ENCODE measurements at regions not wholly inside any gene's neighbourhood (a gene's known extent, or its start where the extent isn't known, plus 50 kb on each side); places are given as distances from the start of the nearest gene placed in this dataset.

- peaks cover 3 to 21% (median 12%) of the 10 kb centered on the region in 4 donors for H3K4me1 ChIP-seq (ENCODE audit: control insufficient read depth in 4 of 4, insufficient read depth in 4 of 4, low read length in 3 of 4)
- TF ChIP-seq ATF3 (IDR thresholded peaks at IDR 0.05), result no peak
- TF ChIP-seq YY1 (IDR thresholded peaks at IDR 0.05), result no peak
- no peak for TF ChIP-seq RAD21 (IDR thresholded peaks at IDR 0.05)
- no peak for TF ChIP-seq HNF4G (IDR thresholded peaks at IDR 0.05)
- TF ChIP-seq MAX (IDR thresholded peaks at IDR 0.05), result no peak
- TF ChIP-seq FOXA1 (IDR thresholded peaks at IDR 0.05), result no peak
- TF ChIP-seq EGR1 (IDR thresholded peaks at IDR 0.05; ENCODE audit: low read depth in 2 of 2), result no peak
- H3K27me3 ChIP-seq (ENCODE audit: control insufficient read depth in 4 of 4, insufficient read depth in 4 of 4, low read length in 3 of 4), result no peaks in the 10 kb centered on the region
- no peaks in the 10 kb centered on the region for H3K36me3 ChIP-seq (ENCODE audit: control insufficient read depth in 4 of 4, insufficient read depth in 3 of 4, low read depth in 1 of 4, low read length in 3 of 4)
- H3K9me3 ChIP-seq (ENCODE audit: control insufficient read depth in 4 of 4, low read length in 3 of 4), result no peaks in the 10 kb centered on the region
- H3K4me3 ChIP-seq (ENCODE audit: low read depth in 1 of 3, low read length in 3 of 3), result no peak overlapping the region
- 46% methylated on average over 8 of the region's 8 CpGs for WGBS
- no peak overlapping the region for H3K9ac ChIP-seq (ENCODE audit: low read depth in 1 of 2, low read length in 2 of 2)
- H3K27ac ChIP-seq (ENCODE audit: low read depth in 1 of 2, low read length in 2 of 2), result no peak overlapping the region
- DNase-seq (ENCODE audit: low spot score), result no peak
These were observed 545.1 kb upstream of the ATP2B1 start for GRCh38 chr12:90253674-90254181.

- H3K4me1 ChIP-seq (ENCODE audit: control insufficient read depth in 4 of 4, insufficient read depth in 4 of 4, low read length in 3 of 4), result peaks cover 3 to 17% (median 11%) of the 10 kb centered on the region in 4 donors
- H3K4me3 ChIP-seq (ENCODE audit: low read depth in 1 of 3, low read length in 3 of 3), result no peak overlapping the region
These were observed 544.5 kb upstream of the ATP2B1 start for GRCh38 chr12:90253136-90253535.

More at GRCh38 chr12:90253136-90253535, 544.5 kb upstream of the ATP2B1 start:
- WGBS, result 74% methylated on average over 4 of the region's 4 CpGs
- Histone ChIP-seq H3K27ac (ENCODE audit: low read depth in 1 of 2, low read length in 2 of 2) (no peak overlapping the region), H3K27me3 (ENCODE audit: control insufficient read depth in 4 of 4, insufficient read depth in 4 of 4, low read length in 3 of 4) (no peaks in the 10 kb centered on the region), H3K9me3 (ENCODE audit: control insufficient read depth in 4 of 4, low read length in 3 of 4) (no peaks in the 10 kb centered on the region), H3K36me3 (ENCODE audit: control insufficient read depth in 4 of 4, insufficient read depth in 3 of 4, low read depth in 1 of 4, low read length in 3 of 4) (no peaks in the 10 kb centered on the region), H3K9ac (ENCODE audit: low read depth in 1 of 2, low read length in 2 of 2) (no peak overlapping the region)
- DNase-seq (ENCODE audit: low spot score), result no peak
- TF ChIP-seq FOXA2 (IDR thresholded peaks at IDR 0.05) (no peak), HNF4G (IDR thresholded peaks at IDR 0.05) (no peak), TAF1 (conservative IDR thresholded peaks at IDR 0.05) (no peak), CTCF (IDR thresholded peaks at IDR 0.05; ENCODE audit: low read depth, low read length, missing input control) (no peak), YY1 (IDR thresholded peaks at IDR 0.05) (no peak), EGR1 (IDR thresholded peaks at IDR 0.05; ENCODE audit: low read depth in 2 of 2) (no peak), SP1 (IDR thresholded peaks at IDR 0.05) (no peak), ZBTB33 (IDR thresholded peaks at IDR 0.05) (no peak), FOXA1 (IDR thresholded peaks at IDR 0.05) (no peak), RXRA (IDR thresholded peaks at IDR 0.05) (no peak)
